CD4-positive, alpha-beta T cell treated with Interleukin-4 for 1 hour (primary cell): ENCODE measurements at regions not wholly inside any gene's neighbourhood (a gene's known extent, or its start where the extent isn't known, plus 50 kb on each side); places are given as distances from the start of the nearest gene placed in this dataset.

Experiments
- DNase-seq, 2 donors: peaks; one replicate each; pipeline ENCODE4 v3.0.0-alpha.2; 2020 to 2022

DNA sequence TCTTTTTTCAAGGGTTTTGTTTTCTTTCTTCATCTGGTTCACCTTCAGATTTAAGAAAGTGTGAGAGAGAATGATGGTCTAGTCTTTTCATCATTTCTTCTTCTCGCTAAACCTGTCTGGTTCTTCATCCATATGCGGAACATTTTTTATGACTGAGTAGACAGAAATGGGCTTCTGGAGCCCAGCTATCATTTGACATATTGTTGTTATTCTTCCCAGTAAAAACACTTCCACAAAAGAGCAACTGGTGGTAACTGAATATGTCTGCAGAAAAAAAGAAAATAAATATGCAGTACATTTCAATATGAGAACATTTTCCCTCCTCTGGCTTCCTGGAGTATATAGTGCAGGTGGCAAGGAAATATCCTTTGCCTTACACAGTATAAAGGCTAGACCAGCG lies 209.5 kb downstream of the JCAD start:
- DNase-seq = no peak

DNA sequence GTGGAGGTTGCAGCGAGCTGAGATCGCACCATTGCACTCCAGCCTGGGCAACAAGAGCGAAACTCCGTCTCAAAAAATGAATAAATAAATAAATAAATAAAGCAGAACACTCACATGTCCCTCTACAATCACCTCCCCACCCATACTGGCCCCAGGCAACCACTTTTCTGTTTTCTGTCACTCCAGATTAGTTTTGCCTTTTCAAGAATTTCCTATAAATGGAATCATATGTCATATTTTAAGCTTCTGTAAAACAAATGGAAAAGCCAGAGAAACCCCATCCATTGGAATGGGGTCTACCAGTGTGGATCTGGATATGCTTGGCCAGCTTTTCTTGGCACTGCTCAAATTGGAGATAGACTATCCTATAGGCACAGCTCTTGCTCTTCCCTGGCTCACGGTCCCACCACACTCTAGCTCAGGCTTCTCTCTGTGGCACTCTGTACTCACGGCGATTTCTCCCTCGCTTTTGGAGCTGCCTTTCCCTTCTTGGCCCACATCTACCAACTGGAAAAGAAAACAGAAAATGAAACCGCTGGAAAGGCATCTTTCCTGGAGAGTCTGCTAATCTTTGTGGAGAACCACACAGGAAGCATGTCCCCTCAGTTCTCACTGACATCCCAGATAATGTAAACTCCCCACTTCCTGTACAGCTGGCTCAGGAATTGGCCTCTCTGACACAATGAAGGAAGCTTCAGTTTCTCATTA lies 210.1 kb downstream of the JCAD start:
- DNase-seq = no peak

DNA sequence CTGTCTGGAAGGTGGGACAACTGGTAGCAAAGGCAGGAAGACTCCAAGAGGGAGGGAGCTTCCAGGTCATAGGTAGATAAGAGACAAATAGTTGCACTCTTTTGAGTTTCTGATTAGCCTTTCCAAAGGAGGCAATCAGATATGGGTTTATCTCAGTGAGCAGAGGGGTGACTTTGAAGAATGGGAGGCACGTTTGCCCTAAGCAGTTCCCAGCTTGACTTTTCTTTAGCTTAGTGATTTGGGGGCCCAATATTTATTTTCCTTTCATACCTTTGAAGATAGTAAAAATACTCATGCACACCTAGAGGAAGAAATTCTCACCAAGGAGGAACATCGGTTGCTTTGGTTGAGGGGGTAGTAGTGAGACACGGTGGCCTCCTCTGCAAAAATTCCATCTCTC lies 212.1 kb upstream of the SVIL start:
- no peak for DNase-seq

DNA sequence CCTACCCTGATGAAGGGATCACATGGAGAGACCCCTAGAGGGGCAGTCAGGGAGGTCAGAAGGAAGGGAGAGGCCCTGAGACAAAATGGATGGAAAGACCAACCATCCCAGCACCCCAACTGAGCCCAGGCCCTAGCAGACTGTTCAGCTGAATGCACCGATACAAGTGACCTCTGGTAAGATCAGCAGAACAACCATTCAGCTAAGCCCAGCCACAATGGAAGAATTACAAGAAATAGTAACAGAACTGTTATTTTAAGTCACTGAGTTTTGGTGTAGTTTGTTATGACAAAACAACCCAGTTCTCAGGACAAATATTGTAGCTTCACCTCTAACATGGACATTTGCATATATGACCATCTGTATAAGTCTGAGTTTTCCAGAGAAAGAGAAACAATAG lies 210.4 kb upstream of the SVIL start:
- no peak for DNase-seq

DNA sequence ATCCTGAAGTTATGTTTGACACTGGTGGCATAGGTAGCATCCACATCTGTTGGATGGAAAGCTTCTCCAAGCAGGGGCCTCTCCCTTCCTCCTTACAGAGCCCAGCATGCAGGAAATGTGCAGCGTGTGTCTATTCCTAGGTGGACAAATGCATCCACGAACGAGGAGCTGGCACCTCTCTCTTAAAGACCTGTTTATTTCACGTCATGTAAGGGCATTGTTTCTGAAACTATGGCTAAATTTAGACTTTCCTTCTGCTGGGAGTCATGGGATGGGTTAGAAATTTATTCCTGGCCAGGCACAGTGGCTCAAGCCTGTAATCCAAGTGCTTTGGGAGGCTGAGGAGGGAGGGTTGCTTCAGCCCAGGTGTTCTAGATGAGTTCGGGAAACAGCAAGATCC lies 208.4 kb upstream of the SVIL start:
- no peak for DNase-seq

DNA sequence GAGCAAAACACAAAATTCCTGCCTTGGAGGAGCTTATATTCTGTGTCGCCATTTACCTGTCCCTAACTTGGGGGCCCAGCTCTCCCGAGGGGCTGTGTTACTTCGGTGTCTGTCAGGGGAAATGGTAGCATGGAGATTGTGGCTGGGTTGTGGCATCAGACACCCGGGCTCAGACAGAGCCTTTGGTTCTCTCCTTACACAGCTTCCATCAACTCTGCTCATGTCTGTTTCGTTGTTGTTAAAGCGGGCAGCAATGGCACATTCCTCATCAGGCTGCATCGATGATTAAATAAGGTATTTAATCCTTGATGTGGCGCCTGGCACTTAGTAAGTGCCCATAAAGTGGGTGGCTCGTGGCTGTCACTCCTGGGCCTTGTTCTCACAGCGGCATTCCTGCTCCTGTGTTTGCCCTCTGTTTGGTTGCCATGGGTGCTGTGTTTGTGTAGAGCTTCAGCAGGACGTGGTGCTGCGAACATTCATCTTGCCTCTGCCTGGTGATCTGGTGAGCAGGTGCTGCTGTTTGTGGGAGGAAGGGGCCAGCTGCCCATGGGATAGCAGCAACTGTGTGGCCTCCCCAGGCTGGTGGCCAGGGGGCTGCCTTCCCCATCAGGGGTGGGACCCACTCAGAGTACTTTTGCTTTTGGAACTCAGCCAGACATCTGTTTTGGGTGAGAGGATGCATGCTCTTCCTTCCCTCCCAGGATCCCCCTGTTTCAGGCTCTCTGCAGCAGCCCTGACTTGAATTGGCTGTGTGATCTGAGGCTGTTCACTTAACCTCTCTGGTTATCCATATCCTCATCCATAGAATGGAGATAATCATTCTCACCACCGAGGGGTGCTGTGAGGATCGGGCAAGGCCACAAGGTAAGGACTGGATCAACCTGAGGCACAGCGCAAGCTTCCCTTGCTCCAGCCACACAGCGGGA lies 207.2 kb upstream of the SVIL start:
- no peak for DNase-seq

DNA sequence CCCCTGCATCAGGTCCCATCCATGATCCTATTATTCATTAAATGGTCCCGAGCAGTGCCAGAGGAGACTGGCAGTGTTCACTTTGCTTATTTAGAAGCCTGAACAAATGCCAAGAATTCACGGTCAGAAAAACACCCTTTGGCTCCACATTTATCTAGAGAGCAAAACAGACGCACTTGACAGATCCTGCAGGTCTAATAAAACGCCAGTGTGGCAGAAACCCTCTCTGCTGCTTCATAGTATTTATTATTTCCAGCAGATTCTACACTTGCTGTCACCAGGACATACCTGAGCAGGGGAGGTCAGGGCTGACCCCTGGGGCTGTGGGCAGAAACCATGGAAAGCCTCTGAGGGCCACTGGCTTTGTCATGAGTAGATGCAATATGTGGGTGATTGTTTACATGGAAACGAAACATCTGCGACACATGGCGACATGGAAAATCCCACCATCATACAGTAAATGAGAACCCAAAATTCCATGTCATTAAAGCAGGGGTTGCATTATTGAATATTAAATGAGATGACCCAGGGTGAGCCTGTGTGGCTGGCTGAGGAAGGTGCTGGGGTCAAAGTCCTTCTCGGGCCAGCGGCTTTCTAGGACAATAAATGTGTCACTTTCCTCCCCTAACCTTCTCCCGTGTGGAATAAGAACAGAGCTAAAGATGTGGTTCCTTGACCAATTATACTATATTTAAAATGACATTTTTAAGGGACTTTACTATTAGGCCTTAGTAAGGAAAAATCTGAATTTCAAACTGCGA lies 205.9 kb upstream of the SVIL start:
- DNase-seq = no peak

DNA sequence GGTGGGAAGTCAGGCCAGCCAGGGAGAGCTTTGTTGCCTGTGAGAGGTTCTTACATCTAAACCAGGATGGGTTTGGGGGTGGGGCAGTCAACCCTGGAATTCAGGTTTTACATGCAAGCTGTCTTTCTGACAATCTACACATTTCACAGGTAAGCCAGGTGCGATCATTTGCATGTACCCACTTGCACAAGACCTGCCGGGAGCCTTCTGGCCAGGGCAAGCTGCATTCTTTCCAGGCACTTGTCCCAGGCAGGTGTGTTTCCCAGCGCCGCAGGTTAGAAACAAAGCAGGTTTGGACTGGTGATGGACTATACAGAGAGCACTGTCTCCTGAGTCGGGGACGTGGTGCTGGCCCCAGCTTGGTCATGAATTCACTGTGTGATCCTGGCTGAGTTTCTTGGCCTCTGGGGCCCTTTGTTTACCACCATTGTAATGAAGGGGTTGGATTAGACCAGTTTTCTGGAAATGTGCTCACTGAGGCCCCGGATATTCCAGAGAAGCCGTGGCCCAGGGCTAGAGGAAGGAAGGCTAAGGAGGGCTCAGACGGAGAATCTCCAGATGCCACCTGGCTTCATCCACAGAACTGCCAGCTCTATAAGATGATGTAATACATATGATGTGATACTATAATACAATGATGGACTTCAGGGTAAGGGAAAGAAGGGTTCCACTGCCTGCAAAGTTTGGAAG lies 205.2 kb upstream of the SVIL start:
- DNase-seq = no peak

DNA sequence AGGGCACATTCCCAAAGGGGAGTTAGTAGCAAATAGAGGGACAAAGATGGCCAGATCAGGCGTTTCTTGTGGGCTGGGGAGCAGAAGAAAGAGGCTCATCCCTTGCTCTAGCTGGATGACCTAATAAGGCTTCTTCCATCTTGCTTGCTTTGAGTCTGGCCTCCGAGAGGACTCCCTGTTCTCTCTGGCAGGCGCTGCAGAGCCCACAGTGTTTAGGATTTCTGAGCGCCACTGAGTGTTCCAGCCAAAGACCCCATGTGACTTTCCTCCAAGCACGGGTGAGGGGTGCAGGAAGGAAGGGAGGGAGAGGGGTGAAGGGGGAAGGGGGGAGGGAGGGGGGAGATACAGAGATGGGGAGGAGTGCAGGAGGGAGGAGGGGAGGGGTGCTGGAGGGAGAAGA lies 203.8 kb upstream of the SVIL start:
- no peak for DNase-seq

DNA sequence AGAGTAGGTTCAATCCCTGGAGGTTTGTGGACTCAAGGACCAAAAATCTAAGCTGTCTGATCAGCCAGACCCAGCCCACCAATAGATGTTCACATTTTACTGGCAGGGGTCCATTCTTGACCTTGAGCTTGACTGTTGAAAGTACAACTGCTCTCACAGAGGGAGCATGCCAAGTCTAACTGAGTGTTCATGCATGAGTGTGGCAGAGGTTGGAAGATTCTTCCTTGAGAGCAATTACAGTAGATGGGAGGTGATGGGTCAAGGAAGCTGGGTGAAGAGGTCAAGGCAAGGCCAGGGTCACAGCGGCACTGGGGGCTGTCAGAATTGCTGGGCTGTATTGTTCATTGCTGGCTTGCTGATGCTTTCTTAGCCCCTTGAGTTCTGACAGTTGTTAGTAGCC lies 202.8 kb upstream of the SVIL start:
- DNase-seq = no peak

DNA sequence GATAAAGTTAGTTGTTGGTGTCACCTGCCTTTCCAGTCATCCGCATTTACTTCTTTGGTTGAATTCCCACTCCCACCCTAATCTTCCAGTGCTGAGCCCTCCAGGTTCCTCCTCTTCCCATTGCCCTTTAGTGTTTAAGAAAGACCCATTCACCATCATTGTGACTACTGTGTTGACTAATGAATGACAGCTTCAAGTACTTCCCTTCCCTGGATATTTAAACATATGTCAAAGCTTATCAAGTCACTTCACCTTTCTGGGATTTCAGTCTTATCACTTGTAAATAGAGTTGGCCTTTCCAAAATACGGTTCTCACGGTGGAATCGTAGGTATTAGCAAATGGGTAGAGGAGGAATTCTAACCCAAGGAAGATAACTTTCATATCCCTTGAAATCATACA lies 201.6 kb upstream of the SVIL start:
- no peak for DNase-seq

DNA sequence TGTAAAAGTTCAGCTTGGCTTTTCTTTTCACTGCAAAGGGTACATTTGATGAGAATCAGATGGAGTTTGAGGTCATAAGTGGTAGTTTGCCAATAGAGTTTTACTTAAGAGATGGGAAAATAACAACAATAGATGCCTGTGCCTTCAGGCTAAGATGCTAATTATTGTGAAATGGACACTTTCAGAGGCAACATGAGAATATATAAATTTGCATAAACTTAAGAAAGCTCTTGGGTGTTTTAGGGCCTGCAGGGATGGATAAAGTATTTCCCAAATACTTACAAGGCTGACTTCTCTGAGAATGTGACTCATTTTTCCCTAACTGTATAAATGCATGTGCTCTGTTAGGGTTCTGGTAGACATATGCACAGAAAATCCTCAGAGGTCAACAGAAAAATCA lies 200.3 kb upstream of the SVIL start:
- no peak for DNase-seq

DNA sequence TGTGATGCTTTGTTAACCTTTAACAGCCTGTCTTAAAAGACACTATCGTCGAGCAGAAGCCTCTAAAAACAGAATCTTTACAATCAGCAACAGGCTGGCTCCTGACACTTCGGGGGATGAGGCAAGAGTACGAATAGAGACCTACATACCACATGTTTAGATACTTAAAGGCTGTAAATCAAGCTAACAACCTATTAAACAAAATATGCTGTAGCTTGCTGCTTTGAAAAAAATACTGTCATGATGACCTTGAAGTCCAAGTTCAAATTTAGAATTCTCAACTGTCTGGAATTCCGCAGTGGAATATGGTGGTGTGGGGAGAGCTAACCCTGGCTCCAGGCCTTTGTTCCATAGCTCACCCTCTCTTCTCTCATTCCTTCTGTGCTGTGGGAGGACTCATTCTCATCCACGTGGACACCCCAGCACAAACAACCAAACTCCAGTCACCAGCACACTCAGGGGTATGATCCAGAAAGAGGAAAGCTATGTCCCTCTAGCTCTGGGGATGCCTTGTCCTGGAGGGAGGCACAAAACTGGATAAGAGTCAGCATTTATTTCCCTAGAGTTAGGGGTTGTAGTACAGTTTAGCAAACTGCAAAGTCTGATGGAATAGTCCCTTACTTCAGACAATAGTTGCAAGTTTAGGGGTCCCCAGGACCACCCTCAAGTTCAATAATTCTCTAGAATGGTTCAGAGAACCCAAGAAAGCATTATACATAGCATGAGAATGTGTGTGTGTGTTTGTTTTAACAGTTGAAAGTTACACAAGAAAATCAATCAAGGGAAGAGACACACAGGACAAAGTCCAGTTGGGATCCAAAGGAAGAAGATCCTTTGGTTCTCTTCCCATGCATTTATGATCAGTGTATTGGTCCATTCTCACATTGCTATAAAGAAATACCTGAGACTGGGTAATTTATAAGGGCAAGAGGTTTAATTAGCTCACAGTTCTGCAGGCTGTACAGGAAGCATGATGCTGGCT lies 196.1 kb upstream of the SVIL start:
- no peak for DNase-seq

DNA sequence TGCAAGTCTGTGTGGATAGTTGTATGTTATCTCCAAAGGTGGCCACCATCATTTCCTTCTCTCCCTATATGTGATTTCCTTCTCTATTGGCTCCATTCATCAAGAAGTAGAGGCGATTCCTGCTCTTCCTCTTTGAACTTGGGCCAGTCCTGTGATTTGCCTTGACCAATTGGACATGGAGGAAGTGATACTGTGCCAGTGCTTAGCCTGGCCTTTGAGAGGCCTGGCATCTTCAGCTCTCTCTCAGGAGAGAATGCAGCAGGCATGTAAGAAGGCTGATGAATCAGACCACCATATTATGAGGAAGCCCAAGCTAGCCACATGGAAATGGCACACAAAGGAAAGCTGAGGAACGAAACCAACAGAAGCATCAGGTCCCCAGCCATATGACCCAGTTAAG lies 195.0 kb upstream of the SVIL start:
- DNase-seq = no peak

DNA sequence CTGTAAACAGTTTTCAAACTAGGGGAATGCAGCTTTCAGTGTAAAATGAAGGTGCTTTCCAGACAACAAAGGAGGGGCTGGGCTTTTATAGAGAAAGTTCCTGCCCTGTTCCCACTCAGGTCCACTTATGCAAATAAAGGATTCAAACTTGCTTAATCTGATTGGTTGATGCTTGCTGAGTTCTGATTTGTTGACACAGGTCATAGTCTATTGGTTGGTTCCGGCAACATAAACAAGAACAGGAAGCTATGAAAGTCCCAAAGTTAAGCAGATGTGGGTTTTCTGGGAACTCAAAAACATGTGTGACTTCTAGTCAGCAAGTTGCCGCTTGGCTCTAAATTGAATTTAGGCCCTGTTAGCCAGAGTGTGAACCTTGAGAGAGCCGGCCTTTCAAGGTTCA lies 194.2 kb upstream of the SVIL start:
- no peak for DNase-seq

DNA sequence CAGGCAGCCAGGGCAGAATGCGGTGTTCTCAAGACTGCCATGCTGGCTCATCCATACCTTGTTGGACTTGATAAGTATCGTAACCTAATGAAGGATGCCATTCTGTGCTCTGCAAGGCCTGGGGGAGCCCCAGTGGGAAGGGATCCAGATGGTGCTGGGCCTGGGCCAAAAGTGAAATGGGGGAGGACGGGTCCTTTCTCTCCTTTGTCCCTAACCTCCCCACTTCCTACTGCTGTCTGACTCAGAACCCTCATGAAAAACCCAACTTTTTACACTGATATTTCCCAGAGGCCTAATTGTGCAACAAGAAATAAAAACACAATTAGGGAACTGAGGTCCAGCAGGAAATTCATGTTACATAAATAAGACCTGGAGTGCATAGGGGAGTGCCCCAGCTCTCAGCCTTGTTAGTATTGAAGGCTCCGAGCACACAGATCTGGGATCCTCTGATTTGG lies 193.7 kb upstream of the SVIL start:
- DNase-seq = no peak

DNA sequence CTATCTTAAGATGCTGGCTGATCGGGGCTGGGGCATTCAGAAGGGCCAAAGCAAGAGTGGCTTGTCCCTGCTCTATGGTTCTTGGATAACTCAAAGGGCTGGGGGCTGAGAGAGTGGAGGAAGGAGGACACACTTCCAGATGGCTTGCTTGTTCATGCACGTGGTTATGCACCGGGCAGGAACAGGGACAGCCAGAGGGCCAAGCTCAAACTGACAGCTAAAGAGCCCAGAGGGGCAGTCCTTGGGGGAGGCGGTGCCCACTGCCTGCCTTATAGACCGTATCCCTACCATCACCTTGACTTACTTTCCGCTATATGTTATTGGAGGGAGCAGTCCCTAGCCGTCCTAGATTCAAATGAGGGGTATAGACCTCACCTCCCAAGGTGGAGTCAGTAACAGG lies 192.7 kb upstream of the SVIL start:
- DNase-seq = no peak

DNA sequence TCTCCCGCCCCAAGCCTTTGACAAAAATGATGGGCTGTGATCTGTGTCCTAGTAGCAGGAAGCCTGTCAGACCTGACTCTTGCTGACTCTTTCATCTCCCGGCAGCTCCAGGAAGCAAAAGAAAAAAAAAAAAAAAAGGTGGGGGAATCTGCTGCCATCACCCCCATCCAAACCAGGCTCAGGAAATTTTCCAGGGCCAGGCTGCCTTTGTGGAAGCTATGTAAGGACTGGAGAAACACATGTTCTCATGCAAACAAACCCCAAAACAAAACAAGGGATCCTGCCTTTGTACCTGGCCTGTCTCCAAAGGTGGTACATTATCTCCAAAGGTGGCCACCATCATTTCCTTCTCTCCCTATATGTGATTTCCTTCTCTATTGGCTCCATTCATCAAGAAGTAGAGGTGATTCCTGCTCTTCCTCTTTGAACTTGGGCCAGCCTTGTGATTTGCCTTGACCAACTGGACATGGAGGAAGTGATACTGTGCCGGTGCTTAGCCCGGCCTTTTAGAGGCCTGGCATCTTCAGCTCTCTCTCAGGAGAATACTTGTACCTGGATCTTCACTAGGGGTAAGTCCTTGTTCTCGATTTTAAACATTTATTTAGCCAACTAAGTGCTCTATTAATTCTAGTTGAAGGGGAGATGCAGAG lies 192.2 kb upstream of the SVIL start:
- DNase-seq = no peak

DNA sequence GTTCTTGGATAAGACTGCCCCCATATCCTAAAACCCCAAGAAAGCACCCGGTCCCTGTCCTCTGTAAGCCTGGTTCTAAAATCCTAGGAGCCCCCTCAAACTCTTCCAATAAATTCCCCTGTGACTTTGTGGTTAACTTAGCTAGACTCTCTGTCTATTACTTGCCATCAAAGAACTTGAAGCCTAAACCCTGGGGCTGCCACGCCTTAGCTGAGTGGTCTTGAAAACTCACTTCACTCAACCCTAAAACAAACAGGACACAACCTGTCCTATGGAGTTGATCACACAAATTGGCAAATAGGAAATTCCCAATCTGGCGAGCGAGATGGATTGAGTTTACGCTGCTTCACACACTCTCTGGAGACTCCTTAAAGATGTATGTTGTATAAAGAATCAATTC lies 191.4 kb upstream of the SVIL start:
- no peak for DNase-seq

DNA sequence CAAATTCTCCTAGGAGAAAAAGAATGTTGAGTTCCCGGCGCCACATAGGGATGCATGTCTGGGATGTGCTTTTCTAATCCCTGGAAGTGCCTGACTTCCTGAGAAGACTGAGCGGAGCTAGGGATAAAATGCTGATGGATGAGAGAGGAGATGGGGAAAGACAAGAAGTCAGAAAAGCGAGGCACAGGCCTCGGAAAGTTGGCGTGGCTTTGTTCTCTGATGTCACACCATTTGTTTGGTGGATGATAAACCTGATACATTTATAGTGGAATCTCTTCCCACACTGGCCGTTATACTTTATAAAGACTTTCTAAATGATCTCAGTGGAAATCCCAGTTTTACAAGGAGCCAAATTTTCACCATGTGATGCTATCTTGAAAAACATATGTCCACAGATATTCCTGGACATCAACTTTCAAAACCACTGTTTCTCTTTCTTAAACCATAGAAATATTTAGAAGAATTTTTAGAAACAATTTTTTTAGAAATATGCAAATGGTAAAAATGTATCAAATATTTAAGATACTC lies 188.8 kb upstream of the SVIL start:
- no peak for DNase-seq

DNA sequence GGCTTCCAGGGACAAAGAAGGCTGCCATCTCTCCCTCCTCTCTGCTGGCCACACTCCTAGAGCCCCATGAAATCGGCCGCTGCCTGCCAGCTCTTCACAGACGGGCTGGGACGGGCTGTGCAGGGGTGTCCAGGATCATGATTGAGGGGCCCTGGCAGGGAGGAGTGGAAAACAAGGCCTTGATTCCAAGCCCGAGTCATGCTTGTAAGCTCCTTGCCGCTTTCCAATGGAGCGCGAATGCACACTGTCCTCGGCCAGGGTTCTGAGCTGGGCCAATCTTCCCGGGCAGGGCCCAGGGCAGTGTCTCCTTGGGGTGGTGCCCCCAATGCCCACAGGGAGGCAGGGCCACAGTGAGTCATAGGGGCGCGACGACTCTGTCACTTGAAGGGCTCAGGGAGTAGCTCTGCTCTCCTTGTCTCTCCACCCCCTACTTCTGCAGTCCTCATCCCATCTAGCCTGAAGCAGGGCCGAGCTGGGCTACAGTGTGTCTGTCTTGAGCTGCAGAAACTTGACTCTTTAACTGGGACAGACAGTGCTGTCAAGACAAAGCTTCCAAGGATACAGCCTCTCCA lies 186.2 kb upstream of the SVIL start:
- DNase-seq = no peak
